GM23338 (cell line): ENCODE measurements at regions not wholly inside any gene's neighbourhood (a gene's known extent, or its start where the extent isn't known, plus 50 kb on each side); places are given as distances from the start of the nearest gene placed in this dataset.

Experiments used
- CREB1 ChIP-seq: fragments of 250-450 bp; sonication (Bioruptor Pico); IDR thresholded peaks from 2 replicates; pipeline ENCODE4 v1.5.0; 2020; ENCODE audit warnings: low read depth, mild to moderate bottlenecking, moderate library complexity
- EZH2phosphoT487 ChIP-seq: fragments of 200-600 bp; sonication (generic); IDR thresholded peaks from one replicate; pipeline ENCODE4 v1.8.1; 2018; ENCODE audit warnings: antibody characterized with exemption; ENCODE audit not compliant: unreplicated experiment
- NANOG ChIP-seq: IDR thresholded peaks from 2 replicates; pipeline ENCODE4 v1.6.1; 2016; ENCODE audit warnings: antibody characterized with exemption, borderline replicate concordance
- POLR2AphosphoS5 ChIP-seq: IDR thresholded peaks from 2 replicates; pipeline ENCODE4 v1.6.1; 2016; ENCODE audit warnings: antibody characterized with exemption, low read depth
- ZNF114 ChIP-seq: fragments of 250-450 bp; sonication (Bioruptor Pico); IDR thresholded peaks from 2 replicates; pipeline ENCODE4 v1.5.0; 2020; ENCODE audit warnings: mild to moderate bottlenecking, moderate library complexity
- TF ChIP-seq, protein P1 (sequence below): fragments of 250-450 bp; sonication (Bioruptor Pico); IDR thresholded peaks from 2 replicates; pipeline ENCODE4 v1.5.0; 2020; ENCODE audit warnings: mild to moderate bottlenecking, moderate library complexity
- TF ChIP-seq, protein P2 (sequence below), 2 experiments: fragments of 200-600 bp in 1 of 2; sonication (generic) in 1 of 2; conservative IDR thresholded peaks; 2 replicates each; pipeline versions ENCODE4 v1.5.1 to v1.6.1; 2016 to 2017; ENCODE audit warnings: antibody characterized with exemption in 2 of 2, low read depth in 2 of 2, mild to moderate bottlenecking in 2 of 2, moderate library complexity in 1 of 2
- TF ChIP-seq, protein P3 (sequence below): IDR thresholded peaks from 2 replicates; pipeline ENCODE4 v1.6.1; 2016; ENCODE audit warnings: antibody characterized with exemption

DNA sequence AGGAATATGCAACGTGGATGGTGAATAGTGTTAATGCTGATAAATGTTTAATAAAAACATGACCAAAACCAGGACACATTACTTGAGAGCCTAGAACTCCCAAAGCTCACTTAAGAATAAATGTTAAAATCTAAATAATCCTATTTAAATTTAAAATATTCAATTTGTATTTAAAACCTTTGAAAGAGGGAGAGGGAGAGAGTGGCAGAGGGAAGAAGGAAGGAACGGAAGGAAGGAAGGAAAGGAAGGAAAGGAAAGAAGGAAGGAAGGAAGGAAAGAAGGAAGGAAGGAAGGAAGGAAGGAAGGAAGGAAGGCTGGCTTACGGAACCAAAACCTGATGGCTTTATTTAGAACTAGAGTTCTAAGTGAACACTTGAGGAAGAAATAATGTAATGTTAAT, 324.1 kb upstream of the SYT4 start (continued):
- TF ChIP-seq, protein P1, sequence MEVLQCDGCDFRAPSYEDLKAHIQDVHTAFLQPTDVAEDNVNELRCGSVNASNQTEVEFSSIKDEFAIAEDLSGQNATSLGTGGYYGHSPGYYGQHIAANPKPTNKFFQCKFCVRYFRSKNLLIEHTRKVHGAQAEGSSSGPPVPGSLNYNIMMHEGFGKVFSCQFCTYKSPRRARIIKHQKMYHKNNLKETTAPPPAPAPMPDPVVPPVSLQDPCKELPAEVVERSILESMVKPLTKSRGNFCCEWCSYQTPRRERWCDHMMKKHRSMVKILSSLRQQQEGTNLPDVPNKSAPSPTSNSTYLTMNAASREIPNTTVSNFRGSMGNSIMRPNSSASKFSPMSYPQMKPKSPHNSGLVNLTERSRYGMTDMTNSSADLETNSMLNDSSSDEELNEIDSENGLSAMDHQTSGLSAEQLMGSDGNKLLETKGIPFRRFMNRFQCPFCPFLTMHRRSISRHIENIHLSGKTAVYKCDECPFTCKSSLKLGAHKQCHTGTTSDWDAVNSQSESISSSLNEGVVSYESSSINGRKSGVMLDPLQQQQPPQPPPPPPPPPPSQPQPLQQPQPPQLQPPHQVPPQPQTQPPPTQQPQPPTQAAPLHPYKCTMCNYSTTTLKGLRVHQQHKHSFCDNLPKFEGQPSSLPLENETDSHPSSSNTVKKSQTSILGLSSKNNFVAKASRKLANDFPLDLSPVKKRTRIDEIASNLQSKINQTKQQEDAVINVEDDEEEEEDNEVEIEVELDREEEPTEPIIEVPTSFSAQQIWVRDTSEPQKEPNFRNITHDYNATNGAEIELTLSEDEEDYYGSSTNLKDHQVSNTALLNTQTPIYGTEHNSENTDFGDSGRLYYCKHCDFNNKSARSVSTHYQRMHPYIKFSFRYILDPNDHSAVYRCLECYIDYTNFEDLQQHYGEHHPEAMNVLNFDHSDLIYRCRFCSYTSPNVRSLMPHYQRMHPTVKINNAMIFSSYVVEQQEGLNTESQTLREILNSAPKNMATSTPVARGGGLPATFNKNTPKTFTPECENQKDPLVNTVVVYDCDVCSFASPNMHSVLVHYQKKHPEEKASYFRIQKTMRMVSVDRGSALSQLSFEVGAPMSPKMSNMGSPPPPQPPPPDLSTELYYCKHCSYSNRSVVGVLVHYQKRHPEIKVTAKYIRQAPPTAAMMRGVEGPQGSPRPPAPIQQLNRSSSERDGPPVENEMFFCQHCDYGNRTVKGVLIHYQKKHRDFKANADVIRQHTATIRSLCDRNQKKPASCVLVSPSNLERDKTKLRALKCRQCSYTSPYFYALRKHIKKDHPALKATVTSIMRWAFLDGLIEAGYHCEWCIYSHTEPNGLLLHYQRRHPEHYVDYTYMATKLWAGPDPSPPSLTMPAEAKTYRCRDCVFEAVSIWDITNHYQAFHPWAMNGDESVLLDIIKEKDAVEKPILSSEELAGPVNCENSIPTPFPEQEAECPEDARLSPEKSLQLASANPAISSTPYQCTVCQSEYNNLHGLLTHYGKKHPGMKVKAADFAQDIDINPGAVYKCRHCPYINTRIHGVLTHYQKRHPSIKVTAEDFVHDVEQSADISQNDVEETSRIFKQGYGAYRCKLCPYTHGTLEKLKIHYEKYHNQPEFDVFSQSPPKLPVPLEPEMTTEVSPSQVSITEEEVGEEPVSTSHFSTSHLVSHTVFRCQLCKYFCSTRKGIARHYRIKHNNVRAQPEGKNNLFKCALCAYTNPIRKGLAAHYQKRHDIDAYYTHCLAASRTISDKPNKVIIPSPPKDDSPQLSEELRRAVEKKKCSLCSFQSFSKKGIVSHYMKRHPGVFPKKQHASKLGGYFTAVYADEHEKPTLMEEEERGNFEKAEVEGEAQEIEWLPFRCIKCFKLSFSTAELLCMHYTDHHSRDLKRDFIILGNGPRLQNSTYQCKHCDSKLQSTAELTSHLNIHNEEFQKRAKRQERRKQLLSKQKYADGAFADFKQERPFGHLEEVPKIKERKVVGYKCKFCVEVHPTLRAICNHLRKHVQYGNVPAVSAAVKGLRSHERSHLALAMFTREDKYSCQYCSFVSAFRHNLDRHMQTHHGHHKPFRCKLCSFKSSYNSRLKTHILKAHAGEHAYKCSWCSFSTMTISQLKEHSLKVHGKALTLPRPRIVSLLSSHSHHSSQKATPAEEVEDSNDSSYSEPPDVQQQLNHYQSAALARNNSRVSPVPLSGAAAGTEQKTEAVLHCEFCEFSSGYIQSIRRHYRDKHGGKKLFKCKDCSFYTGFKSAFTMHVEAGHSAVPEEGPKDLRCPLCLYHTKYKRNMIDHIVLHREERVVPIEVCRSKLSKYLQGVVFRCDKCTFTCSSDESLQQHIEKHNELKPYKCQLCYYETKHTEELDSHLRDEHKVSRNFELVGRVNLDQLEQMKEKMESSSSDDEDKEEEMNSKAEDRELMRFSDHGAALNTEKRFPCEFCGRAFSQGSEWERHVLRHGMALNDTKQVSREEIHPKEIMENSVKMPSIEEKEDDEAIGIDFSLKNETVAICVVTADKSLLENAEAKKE (CRISPR knock-in tag), result no peak
- TF ChIP-seq POLR2AphosphoS5 (no peak), EZH2phosphoT487 (no peak), NANOG (no peak), ZNF114 (CRISPR knock-in tag) (no peak), CREB1 (CRISPR knock-in tag) (no peak)
- TF ChIP-seq, protein P2, sequence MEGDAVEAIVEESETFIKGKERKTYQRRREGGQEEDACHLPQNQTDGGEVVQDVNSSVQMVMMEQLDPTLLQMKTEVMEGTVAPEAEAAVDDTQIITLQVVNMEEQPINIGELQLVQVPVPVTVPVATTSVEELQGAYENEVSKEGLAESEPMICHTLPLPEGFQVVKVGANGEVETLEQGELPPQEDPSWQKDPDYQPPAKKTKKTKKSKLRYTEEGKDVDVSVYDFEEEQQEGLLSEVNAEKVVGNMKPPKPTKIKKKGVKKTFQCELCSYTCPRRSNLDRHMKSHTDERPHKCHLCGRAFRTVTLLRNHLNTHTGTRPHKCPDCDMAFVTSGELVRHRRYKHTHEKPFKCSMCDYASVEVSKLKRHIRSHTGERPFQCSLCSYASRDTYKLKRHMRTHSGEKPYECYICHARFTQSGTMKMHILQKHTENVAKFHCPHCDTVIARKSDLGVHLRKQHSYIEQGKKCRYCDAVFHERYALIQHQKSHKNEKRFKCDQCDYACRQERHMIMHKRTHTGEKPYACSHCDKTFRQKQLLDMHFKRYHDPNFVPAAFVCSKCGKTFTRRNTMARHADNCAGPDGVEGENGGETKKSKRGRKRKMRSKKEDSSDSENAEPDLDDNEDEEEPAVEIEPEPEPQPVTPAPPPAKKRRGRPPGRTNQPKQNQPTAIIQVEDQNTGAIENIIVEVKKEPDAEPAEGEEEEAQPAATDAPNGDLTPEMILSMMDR (conservative IDR thresholded peaks at IDR 0.05; ENCODE audit: low read depth in 2 of 2), result no peak
- TF ChIP-seq, protein P3, sequence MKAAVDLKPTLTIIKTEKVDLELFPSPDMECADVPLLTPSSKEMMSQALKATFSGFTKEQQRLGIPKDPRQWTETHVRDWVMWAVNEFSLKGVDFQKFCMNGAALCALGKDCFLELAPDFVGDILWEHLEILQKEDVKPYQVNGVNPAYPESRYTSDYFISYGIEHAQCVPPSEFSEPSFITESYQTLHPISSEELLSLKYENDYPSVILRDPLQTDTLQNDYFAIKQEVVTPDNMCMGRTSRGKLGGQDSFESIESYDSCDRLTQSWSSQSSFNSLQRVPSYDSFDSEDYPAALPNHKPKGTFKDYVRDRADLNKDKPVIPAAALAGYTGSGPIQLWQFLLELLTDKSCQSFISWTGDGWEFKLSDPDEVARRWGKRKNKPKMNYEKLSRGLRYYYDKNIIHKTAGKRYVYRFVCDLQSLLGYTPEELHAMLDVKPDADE, result no peak
